ENCODE measurements at regions not wholly inside any gene's neighbourhood (a gene's known extent, or its start where the extent isn't known, plus 50 kb on each side); places are given as distances from the start of the nearest gene placed in this dataset.

GRCh38 chr11:134730101-134730500, 318.1 kb upstream of the B3GAT1 start:
- Mint-ChIP-seq H3K27ac (no peak overlapping the region), H3K36me3 (no peaks in the 10 kb centered on the region), H3K27me3 (peaks cover 47% of the 10 kb centered on the region), H3K9me3 (no peaks in the 10 kb centered on the region), H3K4me3 (no peak overlapping the region), H3K4me1 (ENCODE audit: unreplicated experiment) (peaks cover 26% of the 10 kb centered on the region)
- no peak for DNase-seq (ENCODE audit: extremely low spot score, unreplicated experiment)
- no peak for TF ChIP-seq CTCF (conservative IDR thresholded peaks at IDR 0.05)

GRCh38 chr11:134728186-134728585, 316.1 kb upstream of the B3GAT1 start:
- DNase-seq (ENCODE audit: extremely low spot score, unreplicated experiment) = no peak
- no peaks in the 10 kb centered on the region for H3K9me3 Mint-ChIP-seq
- no peak overlapping the region for H3K4me3 Mint-ChIP-seq
- no peaks in the 10 kb centered on the region for H3K36me3 Mint-ChIP-seq
- H3K4me1 Mint-ChIP-seq (ENCODE audit: unreplicated experiment) = peaks cover 7% of the 10 kb centered on the region
- TF ChIP-seq CTCF (conservative IDR thresholded peaks at IDR 0.05) = no peak
- peaks cover 52% of the 10 kb centered on the region for H3K27me3 Mint-ChIP-seq
- H3K27ac Mint-ChIP-seq = no peak overlapping the region

- Mint-ChIP-seq H3K27ac (no peak overlapping the region), H3K9me3 (no peaks in the 10 kb centered on the region), H3K4me3 (no peak overlapping the region), H3K4me1 (ENCODE audit: unreplicated experiment) (peaks cover 6% of the 10 kb centered on the region), H3K27me3 (peaks cover 53% of the 10 kb centered on the region), H3K36me3 (no peaks in the 10 kb centered on the region)
- no peak for DNase-seq (ENCODE audit: extremely low spot score, unreplicated experiment)
- TF ChIP-seq CTCF (conservative IDR thresholded peaks at IDR 0.05) = no peak
Observed at GRCh38 chr11:134727636-134728035, 315.6 kb upstream of the B3GAT1 start.

- H3K27ac Mint-ChIP-seq = no peak overlapping the region
- no peak for DNase-seq (ENCODE audit: extremely low spot score, unreplicated experiment)
- H3K36me3 Mint-ChIP-seq = no peaks in the 10 kb centered on the region
- H3K4me3 Mint-ChIP-seq = no peak overlapping the region
- TF ChIP-seq CTCF (conservative IDR thresholded peaks at IDR 0.05) = no peak
- H3K27me3 Mint-ChIP-seq = peaks cover 49% of the 10 kb centered on the region
- H3K4me1 Mint-ChIP-seq (ENCODE audit: unreplicated experiment) = peaks cover 6% of the 10 kb centered on the region
- no peaks in the 10 kb centered on the region for H3K9me3 Mint-ChIP-seq
Observed at GRCh38 chr11:134727204-134727603, 315.2 kb upstream of the B3GAT1 start.

- TF ChIP-seq CTCF (conservative IDR thresholded peaks at IDR 0.05) = peak; percentile 59
- Mint-ChIP-seq H3K27me3 (peaks cover 47% of the 10 kb centered on the region), H3K27ac (peak overlapping the region; percentile 50), H3K4me1 (ENCODE audit: unreplicated experiment) (peaks cover under 1% of the 10 kb centered on the region), H3K4me3 (no peak overlapping the region), H3K9me3 (no peaks in the 10 kb centered on the region), H3K36me3 (no peaks in the 10 kb centered on the region)
- no peak for DNase-seq (ENCODE audit: extremely low spot score, unreplicated experiment)
Observed at GRCh38 chr11:134725716-134726639, 313.9 kb upstream of the B3GAT1 start.

All from type B pancreatic cell (in vitro differentiated cells).